ENCODE measurements at regions not wholly inside any gene's neighbourhood (a gene's known extent, or its start where the extent isn't known, plus 50 kb on each side); places are given as distances from the start of the nearest gene placed in this dataset.

DNA sequence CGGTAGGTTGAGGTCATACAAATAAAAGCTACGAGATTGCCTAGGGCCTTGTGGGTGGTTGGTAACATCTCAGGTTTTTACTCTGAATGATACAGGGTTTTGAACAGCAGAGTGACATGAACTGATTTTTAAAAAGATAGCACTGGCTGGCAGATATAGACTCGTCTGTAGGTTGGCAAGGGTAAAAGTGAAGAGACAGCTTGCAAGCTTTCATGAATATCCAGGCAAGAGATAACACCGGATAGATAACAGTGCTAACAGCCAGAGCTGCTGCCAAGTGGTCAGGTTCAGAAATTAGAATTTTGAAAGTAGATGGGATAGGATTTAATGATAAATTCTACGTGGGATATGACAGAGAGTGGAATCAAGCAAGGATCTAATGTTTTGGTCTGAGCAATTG is 299.7 kb upstream of the AADAT start:
- no peak for TF ChIP-seq EZH2 (IDR thresholded peaks at IDR 0.05; ENCODE audit: low read length)
- TF ChIP-seq, protein P1, sequence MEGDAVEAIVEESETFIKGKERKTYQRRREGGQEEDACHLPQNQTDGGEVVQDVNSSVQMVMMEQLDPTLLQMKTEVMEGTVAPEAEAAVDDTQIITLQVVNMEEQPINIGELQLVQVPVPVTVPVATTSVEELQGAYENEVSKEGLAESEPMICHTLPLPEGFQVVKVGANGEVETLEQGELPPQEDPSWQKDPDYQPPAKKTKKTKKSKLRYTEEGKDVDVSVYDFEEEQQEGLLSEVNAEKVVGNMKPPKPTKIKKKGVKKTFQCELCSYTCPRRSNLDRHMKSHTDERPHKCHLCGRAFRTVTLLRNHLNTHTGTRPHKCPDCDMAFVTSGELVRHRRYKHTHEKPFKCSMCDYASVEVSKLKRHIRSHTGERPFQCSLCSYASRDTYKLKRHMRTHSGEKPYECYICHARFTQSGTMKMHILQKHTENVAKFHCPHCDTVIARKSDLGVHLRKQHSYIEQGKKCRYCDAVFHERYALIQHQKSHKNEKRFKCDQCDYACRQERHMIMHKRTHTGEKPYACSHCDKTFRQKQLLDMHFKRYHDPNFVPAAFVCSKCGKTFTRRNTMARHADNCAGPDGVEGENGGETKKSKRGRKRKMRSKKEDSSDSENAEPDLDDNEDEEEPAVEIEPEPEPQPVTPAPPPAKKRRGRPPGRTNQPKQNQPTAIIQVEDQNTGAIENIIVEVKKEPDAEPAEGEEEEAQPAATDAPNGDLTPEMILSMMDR (optimal IDR thresholded peaks at IDR 0.05 in 1 of 3, IDR thresholded peaks at IDR 0.05 in 1 of 3, conservative IDR thresholded peaks at IDR 0.05 in 1 of 3; ENCODE audit: extremely low read depth in 1 of 3, insufficient read depth in 2 of 3, low read length in 3 of 3): no peak
